ENCODE measurements at regions not wholly inside any gene's neighbourhood (a gene's known extent, or its start where the extent isn't known, plus 50 kb on each side); places are given as distances from the start of the nearest gene placed in this dataset.

GRCh38 chr1:186753241-186753640 is 73.0 kb upstream of the PTGS2 start:
- intact Hi-C loops (cut with micrococcal nuclease; ENCODE audit: unreplicated experiment) = no loop called here
- peaks cover 8% of the 10 kb centered on the region for H3K4me1 Mint-ChIP-seq (ENCODE audit: low read depth, unreplicated experiment)
- H3K4me3 Mint-ChIP-seq (ENCODE audit: low read depth, unreplicated experiment) = no peak overlapping the region
- TF ChIP-seq CTCF (IDR thresholded peaks at IDR 0.05; ENCODE audit: unreplicated experiment) = no peak
- no peaks in the 10 kb centered on the region for H3K27me3 Mint-ChIP-seq (ENCODE audit: unreplicated experiment)
- CTCF ChIA-PET = no interaction called here
- no peaks in the 10 kb centered on the region for H3K36me3 Mint-ChIP-seq (ENCODE audit: insufficient read depth, unreplicated experiment)
- no peak for DNase-seq
- no TSS peak for BruUV-seq (replicated peaks)
- no peak overlapping the region for H3K27ac Mint-ChIP-seq (ENCODE audit: unreplicated experiment)
- no peaks in the 10 kb centered on the region for H3K9me3 Mint-ChIP-seq (ENCODE audit: low read depth, unreplicated experiment)

GRCh38 chr1:186750257-186750656 is 70.0 kb upstream of the PTGS2 start:
- CTCF ChIA-PET = no interaction called here
- no peaks in the 10 kb centered on the region for H3K36me3 Mint-ChIP-seq (ENCODE audit: insufficient read depth, unreplicated experiment)
- peaks cover 8% of the 10 kb centered on the region for H3K4me1 Mint-ChIP-seq (ENCODE audit: low read depth, unreplicated experiment)
- no peaks in the 10 kb centered on the region for H3K27me3 Mint-ChIP-seq (ENCODE audit: unreplicated experiment)
- BruUV-seq (replicated peaks) = no TSS peak
- H3K27ac Mint-ChIP-seq (ENCODE audit: unreplicated experiment) = no peak overlapping the region
- intact Hi-C loops (cut with micrococcal nuclease; ENCODE audit: unreplicated experiment) = no loop called here
- no peak for TF ChIP-seq CTCF (IDR thresholded peaks at IDR 0.05; ENCODE audit: unreplicated experiment)
- H3K4me3 Mint-ChIP-seq (ENCODE audit: low read depth, unreplicated experiment) = no peak overlapping the region
- no peaks in the 10 kb centered on the region for H3K9me3 Mint-ChIP-seq (ENCODE audit: low read depth, unreplicated experiment)
- DNase-seq = no peak

- H3K9me3 Mint-ChIP-seq (ENCODE audit: low read depth, unreplicated experiment) = no peaks in the 10 kb centered on the region
- TF ChIP-seq CTCF (IDR thresholded peaks at IDR 0.05; ENCODE audit: unreplicated experiment) = no peak
- no peak overlapping the region for H3K4me3 Mint-ChIP-seq (ENCODE audit: low read depth, unreplicated experiment)
- peaks cover 5% of the 10 kb centered on the region for H3K4me1 Mint-ChIP-seq (ENCODE audit: low read depth, unreplicated experiment)
- CTCF ChIA-PET = interaction anchor here (0.6 kb wide), 1 partner anchor 1591 kb away, joined by 5 read pairs; no protein-coding TSS in a partner anchor
- H3K27me3 Mint-ChIP-seq (ENCODE audit: unreplicated experiment) = no peaks in the 10 kb centered on the region
- no peaks in the 10 kb centered on the region for H3K36me3 Mint-ChIP-seq (ENCODE audit: insufficient read depth, unreplicated experiment)
- intact Hi-C loops (cut with micrococcal nuclease; ENCODE audit: unreplicated experiment) = no loop called here
- no peak for DNase-seq
- BruUV-seq (replicated peaks) = no TSS peak
- H3K27ac Mint-ChIP-seq (ENCODE audit: unreplicated experiment) = no peak overlapping the region
Observed at GRCh38 chr1:186749820-186750219, 69.6 kb upstream of the PTGS2 start.

GRCh38 chr1:186747661-186748060 is 67.4 kb upstream of the PTGS2 start:
- Mint-ChIP-seq H3K4me3 (ENCODE audit: low read depth, unreplicated experiment) (no peak overlapping the region), H3K27me3 (ENCODE audit: unreplicated experiment) (no peaks in the 10 kb centered on the region), H3K36me3 (ENCODE audit: insufficient read depth, unreplicated experiment) (no peaks in the 10 kb centered on the region), H3K9me3 (ENCODE audit: low read depth, unreplicated experiment) (no peaks in the 10 kb centered on the region), H3K27ac (ENCODE audit: unreplicated experiment) (no peak overlapping the region), H3K4me1 (ENCODE audit: low read depth, unreplicated experiment) (no peaks in the 10 kb centered on the region)
- no peak for DNase-seq
- no TSS peak for BruUV-seq (replicated peaks)
- TF ChIP-seq CTCF (IDR thresholded peaks at IDR 0.05; ENCODE audit: unreplicated experiment) = no peak
- CTCF ChIA-PET = interaction anchor here (1.0 kb wide), 1 partner anchor 58 kb away, joined by 3 read pairs; no protein-coding TSS in a partner anchor
- intact Hi-C loops (cut with micrococcal nuclease; ENCODE audit: unreplicated experiment) = no loop called here
